A673 (cell line): ENCODE measurements at regions not wholly inside any gene's neighbourhood (a gene's known extent, or its start where the extent isn't known, plus 50 kb on each side); places are given as distances from the start of the nearest gene placed in this dataset.

Experiments used
- BruUV-seq: library from RNA; stranded (reverse); fragments of 400-500 nt; replicated peaks from 2 replicates; lab custom pipeline; 2021; lab: Mats Ljungman, UMichigan
- CTCF ChIA-PET: fragments of 300-600 bp; sonication (Branson Sonifier 250); formaldehyde crosslinking; loops from one replicate; lab custom pipeline; 2022; ENCODE audit warnings: antibody characterized with exemption; lab: Charles Lee
- POLR2A ChIA-PET: fragments of 300-600 bp; sonication (Branson Sonifier 250); formaldehyde crosslinking; loops from one replicate; lab custom pipeline; 2022; ENCODE audit warnings: antibody characterized with exemption; ENCODE audit not compliant: low non-redundant PET; lab: Charles Lee
- DNase-seq: peaks from one replicate; pipeline ENCODE4 v3.0.0-alpha.2; 2015; ENCODE audit warnings: low spot score
- H3K27ac ChIP-seq: fragments of 200-600 bp; sonication (generic); 2 replicates; pipeline ENCODE4 v1.5.1; 2016; ENCODE audit warnings: mixed run types, low read depth, mild to moderate bottlenecking, mixed read lengths, antibody characterized with exemption, low read length; ENCODE audit not compliant: poor library complexity, severe bottlenecking
- H3K27me3 ChIP-seq: fragments of 200-600 bp; sonication (generic); replicated peaks from 2 replicates; pipeline ENCODE4 v1.6.1; 2017; ENCODE audit warnings: mixed run types, low read depth, mild to moderate bottlenecking, mixed read lengths, antibody characterized with exemption, low read length; ENCODE audit not compliant: insufficient read depth, poor library complexity
- H3K36me3 ChIP-seq: fragments of 200-600 bp; sonication (generic); 2 replicates; pipeline ENCODE4 v1.6.1; 2016; ENCODE audit warnings: mixed run types, mild to moderate bottlenecking, mixed read lengths, antibody characterized with exemption, low read length; ENCODE audit not compliant: insufficient read depth, poor library complexity, severe bottlenecking
- H3K4me1 ChIP-seq: fragments of 200-600 bp; sonication (generic); 2 replicates; pipeline ENCODE4 v1.6.1; 2017; ENCODE audit warnings: mixed run types, mild to moderate bottlenecking, mixed read lengths, antibody characterized with exemption, low read length; ENCODE audit not compliant: insufficient read depth, poor library complexity, severe bottlenecking
- H3K4me3 ChIP-seq: fragments of 200-600 bp; sonication (generic); 2 replicates; pipeline ENCODE4 v1.5.1; 2016; ENCODE audit warnings: low read depth, mixed run types, mild to moderate bottlenecking, mixed read lengths, low read length; ENCODE audit not compliant: poor library complexity, severe bottlenecking
- H3K9me3 ChIP-seq: fragments of 200-600 bp; sonication (generic); 2 replicates; pipeline ENCODE4 v1.6.1; 2016; ENCODE audit warnings: mixed run types, low read depth, mild to moderate bottlenecking, mixed read lengths, antibody characterized with exemption, low read length; ENCODE audit not compliant: poor library complexity, severe bottlenecking
- EZH2 ChIP-seq: fragments of 200-600 bp; sonication (generic); IDR thresholded peaks from 2 replicates; pipeline ENCODE4 v1.6.1; 2017; ENCODE audit warnings: borderline replicate concordance, low read depth, mild to moderate bottlenecking, mixed read lengths, antibody characterized with exemption, low read length; ENCODE audit not compliant: poor library complexity, severe bottlenecking
- intact Hi-C: fragments of 100-400 bp; cut with micrococcal nuclease; formaldehyde crosslinking; loops from one replicate; pipeline ENCODE4 v1.10.0; 2022; ENCODE audit not compliant: unreplicated experiment
- TF ChIP-seq, protein P1 (sequence below): fragments of 300-800, 200-600 bp; sonication (generic); conservative IDR thresholded peaks from 2 replicates; pipeline ENCODE4 v1.5.1; 2017; ENCODE audit warnings: low read depth, mild to moderate bottlenecking, antibody characterized with exemption, low read length, moderate library complexity, mixed read lengths

DNA sequence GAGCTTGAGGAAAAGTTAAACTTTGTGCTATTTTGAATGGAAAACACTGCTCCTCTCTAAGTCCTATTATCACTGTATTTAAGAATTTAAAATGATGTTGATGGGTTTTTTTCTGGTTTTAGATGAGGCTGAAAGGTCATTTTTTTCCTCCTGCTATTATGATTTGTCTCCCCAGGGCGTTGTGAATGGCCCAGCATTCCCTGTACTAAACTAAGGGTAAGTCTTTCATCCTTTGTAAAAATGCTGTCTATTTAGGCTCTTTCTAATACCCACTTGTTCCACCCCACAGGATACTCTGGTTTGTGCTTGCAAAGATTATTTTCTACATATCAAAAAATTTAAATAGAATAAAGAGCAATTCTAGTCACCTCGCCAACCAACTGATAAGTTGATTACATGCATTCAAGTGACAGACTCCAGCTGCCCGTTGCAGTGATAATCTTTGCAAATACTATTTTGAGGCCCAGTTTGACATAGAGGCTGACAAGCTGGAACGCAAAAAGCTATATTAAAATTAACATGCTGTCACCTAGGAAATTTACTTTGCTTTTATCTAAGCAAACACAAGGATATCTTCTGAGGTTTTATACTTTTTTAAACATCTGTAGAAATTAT, 222.3 kb upstream of the TMEM229A start:
- DNase-seq = no peak
- Histone ChIP-seq H3K4me1 (no peaks in the 10 kb centered on the region), H3K9me3 (no peaks in the 10 kb centered on the region), H3K27me3 (no peaks in the 10 kb centered on the region), H3K27ac (no peak overlapping the region), H3K36me3 (no peaks in the 10 kb centered on the region), H3K4me3 (no peak overlapping the region)
- intact Hi-C loops = no loop called here
- ChIA-PET CTCF (no interaction called here), POLR2A (no interaction called here)
- no TSS peak for BruUV-seq
- no peak for TF ChIP-seq EZH2
- TF ChIP-seq, protein P1, sequence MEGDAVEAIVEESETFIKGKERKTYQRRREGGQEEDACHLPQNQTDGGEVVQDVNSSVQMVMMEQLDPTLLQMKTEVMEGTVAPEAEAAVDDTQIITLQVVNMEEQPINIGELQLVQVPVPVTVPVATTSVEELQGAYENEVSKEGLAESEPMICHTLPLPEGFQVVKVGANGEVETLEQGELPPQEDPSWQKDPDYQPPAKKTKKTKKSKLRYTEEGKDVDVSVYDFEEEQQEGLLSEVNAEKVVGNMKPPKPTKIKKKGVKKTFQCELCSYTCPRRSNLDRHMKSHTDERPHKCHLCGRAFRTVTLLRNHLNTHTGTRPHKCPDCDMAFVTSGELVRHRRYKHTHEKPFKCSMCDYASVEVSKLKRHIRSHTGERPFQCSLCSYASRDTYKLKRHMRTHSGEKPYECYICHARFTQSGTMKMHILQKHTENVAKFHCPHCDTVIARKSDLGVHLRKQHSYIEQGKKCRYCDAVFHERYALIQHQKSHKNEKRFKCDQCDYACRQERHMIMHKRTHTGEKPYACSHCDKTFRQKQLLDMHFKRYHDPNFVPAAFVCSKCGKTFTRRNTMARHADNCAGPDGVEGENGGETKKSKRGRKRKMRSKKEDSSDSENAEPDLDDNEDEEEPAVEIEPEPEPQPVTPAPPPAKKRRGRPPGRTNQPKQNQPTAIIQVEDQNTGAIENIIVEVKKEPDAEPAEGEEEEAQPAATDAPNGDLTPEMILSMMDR = no peak

DNA sequence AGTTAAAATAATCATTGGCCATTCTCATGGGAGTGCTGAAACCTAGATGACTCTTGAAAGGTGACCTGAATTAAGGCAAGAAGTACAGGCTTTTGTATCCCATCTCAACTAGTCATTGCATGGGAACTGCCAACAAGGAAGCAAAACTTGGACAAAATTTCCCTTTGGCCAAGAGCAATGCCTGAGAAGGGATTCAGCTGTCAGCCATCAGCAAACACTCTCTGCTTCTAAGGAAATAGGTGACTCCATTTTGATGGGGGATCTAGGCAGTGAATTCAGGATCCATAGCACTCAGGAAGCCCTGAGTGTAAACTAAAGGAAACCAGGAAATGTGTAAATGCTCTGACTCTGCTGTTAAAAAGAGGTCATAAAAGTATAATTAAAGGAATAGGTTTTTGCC, 221.5 kb upstream of the TMEM229A start:
- CTCF ChIA-PET = no interaction called here

DNA sequence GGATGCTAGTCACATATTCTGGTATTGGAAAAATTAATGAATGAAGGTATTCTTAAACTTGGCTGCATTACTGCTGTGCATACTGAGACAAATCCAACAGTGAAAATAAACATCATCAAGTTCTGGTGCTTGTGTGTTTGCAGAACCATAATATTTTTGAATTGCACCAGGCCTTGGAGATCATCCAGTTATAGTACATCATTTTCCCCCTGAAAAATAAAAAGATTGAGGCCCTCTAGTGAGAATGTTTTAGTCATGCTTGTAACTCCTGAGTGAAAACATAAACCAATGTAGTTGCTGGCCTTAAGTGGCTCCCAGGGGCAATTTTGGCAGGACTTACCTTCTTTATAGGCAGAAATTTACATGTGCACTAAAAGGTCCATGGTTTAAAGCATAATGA, 218.8 kb upstream of the TMEM229A start:
- CTCF ChIA-PET = no interaction called here
- POLR2A ChIA-PET = no interaction called here

More for the DNA sequence above, 221.5 kb upstream of the TMEM229A start:
- H3K27ac ChIP-seq = no peak overlapping the region
- no peak overlapping the region for H3K4me3 ChIP-seq
- no peaks in the 10 kb centered on the region for H3K9me3 ChIP-seq
- no TSS peak for BruUV-seq
- DNase-seq = no peak
- H3K27me3 ChIP-seq = no peaks in the 10 kb centered on the region
- POLR2A ChIA-PET = no interaction called here
- TF ChIP-seq, protein P1 = no peak
- no peak for TF ChIP-seq EZH2
- H3K4me1 ChIP-seq = no peaks in the 10 kb centered on the region
- H3K36me3 ChIP-seq = no peaks in the 10 kb centered on the region
- intact Hi-C loops = no loop called here

More for the DNA sequence above, 218.8 kb upstream of the TMEM229A start:
- intact Hi-C loops = no loop called here
- Histone ChIP-seq H3K27ac (no peak overlapping the region), H3K36me3 (no peaks in the 10 kb centered on the region), H3K4me3 (no peak overlapping the region), H3K4me1 (no peaks in the 10 kb centered on the region), H3K27me3 (no peaks in the 10 kb centered on the region), H3K9me3 (no peaks in the 10 kb centered on the region)
- TF ChIP-seq, protein P1 = no peak
- no peak for TF ChIP-seq EZH2
- no TSS peak for BruUV-seq
- no peak for DNase-seq
